ENCODE measurements at regions not wholly inside any gene's neighbourhood (a gene's known extent, or its start where the extent isn't known, plus 50 kb on each side); places are given as distances from the start of the nearest gene placed in this dataset.

GRCh38 chr12:29858270-29858786 is 74.6 kb upstream of the TMTC1 start:
- DNase-seq: no peak
- H3K4me3 ChIP-seq (ENCODE audit: low read depth, low read length): no peak overlapping the region

DNA sequence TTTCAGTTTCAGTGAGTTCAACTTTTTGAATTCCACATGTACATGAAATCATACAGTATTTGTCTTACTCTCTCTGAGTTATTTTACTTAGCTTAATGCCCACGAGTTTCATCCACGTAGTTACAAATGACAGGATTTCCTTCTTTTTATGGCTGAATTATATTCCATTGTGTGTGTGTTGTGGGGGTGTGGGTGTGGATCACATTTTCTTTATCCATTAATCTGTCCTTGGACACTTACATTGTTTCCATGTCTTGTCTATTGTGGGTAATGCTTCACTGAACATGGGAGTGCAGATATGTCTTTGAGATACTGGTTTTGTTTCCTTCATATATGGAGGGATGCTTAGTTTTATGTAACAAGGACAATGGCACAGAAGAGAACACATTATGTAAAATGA is 63.5 kb upstream of the TMTC1 start:
- H3K27me3 ChIP-seq: no peaks in the 10 kb centered on the region
- no peaks in the 10 kb centered on the region for H3K4me1 ChIP-seq
- no peak for DNase-seq
- H3K36me3 ChIP-seq: no peaks in the 10 kb centered on the region
- TF ChIP-seq CTCF (IDR thresholded peaks at IDR 0.05; ENCODE audit: low read depth, low read length): no peak
- no peak overlapping the region for H3K4me3 ChIP-seq (ENCODE audit: low read depth, low read length)
- H3K9me3 ChIP-seq: no peaks in the 10 kb centered on the region

More at GRCh38 chr12:29858270-29858786, 74.6 kb upstream of the TMTC1 start:
- Histone ChIP-seq H3K9me3 (no peaks in the 10 kb centered on the region), H3K4me1 (no peaks in the 10 kb centered on the region), H3K27me3 (no peaks in the 10 kb centered on the region), H3K36me3 (no peaks in the 10 kb centered on the region)
- TF ChIP-seq CTCF (IDR thresholded peaks at IDR 0.05; ENCODE audit: low read depth, low read length): no peak

- no peaks in the 10 kb centered on the region for H3K4me1 ChIP-seq
- H3K4me3 ChIP-seq (ENCODE audit: low read depth, low read length): no peak overlapping the region
- no peaks in the 10 kb centered on the region for H3K27me3 ChIP-seq
- no peak for TF ChIP-seq CTCF (IDR thresholded peaks at IDR 0.05; ENCODE audit: low read depth, low read length)
- H3K36me3 ChIP-seq: no peaks in the 10 kb centered on the region
- H3K9me3 ChIP-seq: no peaks in the 10 kb centered on the region
- no peak for DNase-seq
Observed at GRCh38 chr12:29844667-29845066, 60.9 kb upstream of the TMTC1 start.

GRCh38 chr12:29843036-29843435 is 59.3 kb upstream of the TMTC1 start:
- Histone ChIP-seq H3K4me3 (ENCODE audit: low read depth, low read length) (no peak overlapping the region), H3K9me3 (no peaks in the 10 kb centered on the region), H3K36me3 (no peaks in the 10 kb centered on the region), H3K4me1 (no peaks in the 10 kb centered on the region), H3K27me3 (no peaks in the 10 kb centered on the region)
- no peak for TF ChIP-seq CTCF (IDR thresholded peaks at IDR 0.05; ENCODE audit: low read depth, low read length)
- no peak for DNase-seq

GRCh38 chr12:29838768-29839167 is 55.0 kb upstream of the TMTC1 start:
- Histone ChIP-seq H3K36me3 (no peaks in the 10 kb centered on the region), H3K4me1 (no peaks in the 10 kb centered on the region), H3K27me3 (no peaks in the 10 kb centered on the region), H3K4me3 (ENCODE audit: low read depth, low read length) (no peak overlapping the region), H3K9me3 (no peaks in the 10 kb centered on the region)
- DNase-seq: no peak
- no peak for TF ChIP-seq CTCF (IDR thresholded peaks at IDR 0.05; ENCODE audit: low read depth, low read length)

Measured in BE2C (cell line).